Activated CD8-positive, alpha-beta memory T cell treated with anti-CD3 and anti-CD28 coated beads for 1 hour (primary cell): ENCODE measurements at regions not wholly inside any gene's neighbourhood (a gene's known extent, or its start where the extent isn't known, plus 50 kb on each side); places are given as distances from the start of the nearest gene placed in this dataset.

Experiments
- DNase-seq, 2 donors: peaks; one replicate each; pipeline ENCODE4 v3.0.0-alpha.2; 2020; ENCODE audit warnings: low read depth in 1 of 2; ENCODE audit errors: extremely low read depth in 1 of 2

DNA sequence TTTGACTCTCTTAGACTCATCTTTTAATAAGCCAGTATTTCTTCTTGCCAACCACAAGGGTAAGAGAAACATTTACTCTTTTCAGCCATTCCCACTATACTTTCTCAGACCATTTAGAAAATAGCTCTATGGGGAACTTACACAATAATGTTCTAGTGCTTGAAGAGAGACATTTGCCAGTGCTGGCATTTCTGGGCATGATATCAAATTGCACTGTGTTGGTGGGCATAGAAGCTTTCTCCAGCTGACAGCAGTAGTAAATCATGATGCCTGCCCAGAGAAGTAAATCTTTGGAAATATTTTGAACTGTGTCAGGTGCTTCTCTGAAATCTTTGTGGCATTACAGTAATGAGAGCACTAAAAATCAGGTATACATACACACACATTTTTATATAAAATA lies 346.6 kb downstream of the CBLN2 start:
- DNase-seq: no peak

DNA sequence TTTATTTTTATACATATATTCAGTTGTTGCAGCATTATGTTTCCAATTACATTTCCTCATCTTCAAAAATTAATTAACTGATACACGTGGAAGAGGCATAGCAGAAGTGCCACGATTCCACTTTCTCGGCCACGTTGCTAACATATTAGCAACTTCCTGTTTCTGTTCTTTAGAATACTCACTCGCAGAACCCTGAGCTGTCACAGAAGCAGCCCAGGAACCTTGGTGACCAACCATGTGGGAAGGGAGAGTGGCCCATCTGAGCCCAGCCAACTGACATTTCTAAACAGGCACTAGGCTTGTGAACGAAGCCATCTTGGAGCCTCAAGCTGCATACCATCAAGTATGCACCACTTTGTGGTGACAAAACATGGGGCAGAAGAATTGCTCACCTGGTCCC lies 350.1 kb downstream of the CBLN2 start:
- DNase-seq: no peak

DNA sequence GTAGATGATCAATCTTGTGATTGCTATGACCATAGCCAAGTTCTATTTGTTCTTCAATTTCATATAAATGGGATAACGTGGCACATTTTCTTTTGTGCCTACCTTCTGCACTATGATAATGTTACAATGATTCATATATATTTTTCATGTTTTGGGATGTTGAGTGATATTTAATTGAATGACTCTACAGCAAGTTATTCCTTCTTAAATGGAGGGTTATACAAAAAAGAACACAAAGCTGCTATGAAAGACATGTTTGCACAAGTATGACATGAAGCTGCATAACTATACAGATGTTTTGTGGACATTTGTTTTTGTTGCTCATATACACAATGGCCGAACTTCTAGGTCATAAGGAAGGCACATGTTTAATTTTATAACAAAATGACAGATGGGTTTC lies 356.2 kb downstream of the CBLN2 start:
- DNase-seq: no peak

DNA sequence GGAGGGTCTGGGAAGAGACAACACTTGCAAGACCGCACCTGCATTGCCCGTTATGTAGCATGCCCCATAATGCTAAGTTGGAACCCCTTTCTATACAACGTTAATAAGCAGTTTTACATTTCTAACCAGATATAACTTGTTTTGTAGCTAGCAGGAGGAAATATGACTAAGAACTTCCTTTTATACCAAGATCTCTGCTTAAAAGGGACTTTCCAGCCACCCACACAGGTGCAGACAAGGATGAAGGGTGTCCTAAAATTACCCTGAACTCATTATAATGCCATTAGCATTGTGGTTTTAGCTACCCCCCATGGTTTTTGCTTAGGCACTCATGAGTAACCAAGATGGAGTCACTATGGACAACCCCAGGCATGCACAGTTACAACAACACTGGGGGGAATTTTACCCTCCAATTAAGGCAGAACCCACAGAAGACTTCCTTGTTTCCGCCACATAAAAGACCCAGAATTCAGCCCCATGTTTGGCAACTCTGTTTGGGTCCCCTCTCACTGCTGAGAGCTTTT lies 362.8 kb downstream of the CBLN2 start:
- DNase-seq: no peak

DNA sequence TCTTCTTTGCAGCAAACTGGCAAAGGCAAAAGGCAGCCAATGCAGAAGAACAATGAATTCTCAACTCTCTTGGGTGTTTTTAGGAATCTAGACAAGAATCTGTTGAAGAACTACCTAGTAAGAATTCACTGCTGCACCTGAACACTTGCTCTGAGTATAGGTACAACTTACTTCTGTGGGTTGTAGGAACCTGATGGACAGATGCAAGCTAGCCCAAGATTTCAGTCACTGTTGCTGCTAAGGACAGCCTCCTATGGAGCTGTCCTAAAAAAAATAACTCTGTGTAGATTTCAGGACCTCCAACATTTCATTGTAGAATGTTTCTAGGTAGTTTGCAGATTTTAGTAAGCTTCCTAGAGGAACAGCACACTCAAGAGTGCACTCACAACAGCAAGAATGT lies 363.5 kb downstream of the CBLN2 start:
- DNase-seq: no peak

DNA sequence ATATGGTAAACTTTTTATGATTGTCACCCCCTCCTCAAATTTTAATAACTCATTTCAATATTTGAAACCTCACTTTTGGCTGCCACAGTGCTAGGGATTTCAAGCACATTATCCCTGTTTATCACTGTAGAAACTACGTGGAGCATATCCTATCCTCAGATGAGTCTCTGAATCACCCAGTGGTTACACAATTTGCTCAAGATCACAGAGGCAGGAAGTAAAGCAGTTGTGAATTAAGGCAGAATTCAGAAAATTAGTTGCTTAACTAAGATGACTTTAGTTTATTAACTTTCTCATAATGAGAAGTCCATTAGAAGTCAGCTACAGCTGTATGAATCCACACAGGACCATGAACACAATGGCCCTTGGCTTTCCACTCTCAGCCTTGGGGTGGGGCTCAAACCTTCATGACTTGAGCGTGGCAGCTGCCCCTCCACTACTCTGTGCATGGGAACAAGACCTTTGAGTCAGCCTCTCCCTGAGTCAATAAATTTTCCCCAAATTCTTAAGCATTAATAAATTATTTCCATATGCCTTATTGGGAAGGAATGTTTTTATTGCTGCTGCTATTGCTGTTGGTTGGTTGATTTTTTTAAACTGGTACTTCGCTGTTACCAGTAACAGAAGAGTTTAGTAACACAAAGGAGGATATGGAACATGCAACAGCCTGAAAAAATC lies 369.0 kb downstream of the CBLN2 start:
- no peak for DNase-seq

DNA sequence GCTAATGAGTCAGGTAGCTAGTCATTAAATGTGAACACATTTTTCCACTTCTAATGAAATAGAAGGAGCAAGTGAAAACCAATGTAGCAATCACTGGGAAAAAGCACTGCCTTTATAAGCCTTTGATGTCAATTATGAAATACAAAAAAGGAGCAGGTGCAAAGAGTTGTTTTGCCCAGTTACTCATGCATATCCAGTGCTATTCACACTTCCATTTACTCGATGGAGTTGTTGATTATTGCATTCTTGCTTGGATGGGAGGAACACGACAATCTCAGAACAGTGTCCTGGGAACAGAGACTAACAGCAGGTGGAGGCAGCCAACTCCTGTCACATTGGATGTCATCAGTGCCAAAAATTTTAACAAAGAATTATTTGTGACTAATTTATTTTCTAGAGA lies 372.5 kb downstream of the CBLN2 start:
- no peak for DNase-seq

DNA sequence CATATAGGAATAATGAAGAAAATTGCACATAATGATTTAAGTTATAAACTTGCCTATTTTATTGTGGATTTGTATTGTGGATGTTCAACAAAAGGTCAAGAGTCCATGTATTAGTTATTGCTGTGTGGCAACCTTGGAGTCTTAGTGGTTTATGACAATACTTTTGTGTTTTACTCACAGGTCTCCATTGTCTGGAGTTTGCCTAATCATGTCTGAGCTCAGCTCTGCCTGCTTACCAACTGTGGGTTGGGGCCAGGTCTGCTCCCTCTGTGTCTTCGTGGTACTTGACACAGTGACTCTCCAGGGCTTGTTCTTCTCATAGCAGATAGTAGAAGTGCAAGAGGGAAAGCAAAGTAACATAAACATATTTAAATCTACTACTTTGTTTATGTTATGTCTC lies 382.5 kb downstream of the CBLN2 start:
- DNase-seq: no peak

DNA sequence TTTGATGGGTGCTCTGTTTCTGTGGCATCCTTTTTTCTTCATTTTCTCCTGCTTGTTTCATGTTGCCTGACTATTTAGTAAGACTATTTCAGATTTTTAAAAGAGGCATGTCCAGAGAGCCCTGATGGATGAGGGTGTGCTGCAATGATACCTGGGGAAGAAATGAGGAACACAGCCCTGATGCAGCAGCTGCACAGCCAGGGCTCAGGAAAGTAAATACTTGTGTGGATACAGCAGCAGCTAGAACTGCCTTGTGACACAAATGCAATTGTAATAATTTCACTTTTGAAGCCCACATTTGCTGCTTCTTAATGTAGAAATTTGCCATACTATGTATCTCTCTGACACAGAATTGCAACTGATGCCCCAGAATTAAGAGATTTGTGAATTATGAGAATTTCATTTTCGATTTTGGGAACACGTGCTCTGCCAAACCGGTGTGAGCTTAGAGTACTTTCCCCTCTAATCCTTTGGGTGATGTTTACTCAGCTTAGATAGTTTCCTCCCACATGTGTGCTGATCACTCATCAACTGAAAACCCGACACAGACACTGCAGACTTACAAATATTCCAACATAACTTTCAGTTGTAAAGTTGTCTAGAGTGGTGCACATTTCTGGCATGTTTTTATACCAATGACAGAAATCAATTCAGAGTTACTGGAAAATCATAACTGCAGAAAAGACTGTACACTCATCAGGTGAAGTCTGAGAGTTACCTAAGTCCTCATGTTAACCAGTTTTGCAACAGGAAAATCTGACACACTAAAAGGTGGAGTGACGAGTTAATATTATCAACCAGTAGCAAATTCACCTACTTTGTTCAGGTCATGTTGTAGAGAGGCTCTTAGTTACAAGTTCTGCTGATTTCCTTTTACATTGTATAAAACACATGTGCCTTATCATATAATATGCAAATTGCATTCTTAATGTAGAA lies 383.4 kb downstream of the CBLN2 start:
- DNase-seq: no peak

DNA sequence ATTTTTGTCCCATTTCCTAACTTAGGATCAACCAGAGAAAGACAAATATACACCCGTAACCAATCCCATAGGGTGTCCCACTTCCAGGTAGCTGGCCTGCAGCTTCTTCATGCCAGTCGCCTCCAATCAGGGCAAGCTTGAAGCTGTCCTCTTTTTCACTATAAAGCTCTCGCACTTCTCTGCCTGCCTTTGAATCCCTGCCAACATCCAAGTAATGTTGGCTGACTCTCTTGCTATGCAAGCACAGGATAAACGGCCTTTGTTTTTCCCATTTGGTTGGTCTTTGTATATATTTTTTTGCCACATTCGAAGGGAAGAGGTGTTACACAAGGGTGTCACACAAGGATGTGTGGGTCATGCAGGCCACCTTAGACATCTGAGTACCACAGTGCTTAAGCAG lies 388.8 kb downstream of the CBLN2 start:
- DNase-seq: no peak

DNA sequence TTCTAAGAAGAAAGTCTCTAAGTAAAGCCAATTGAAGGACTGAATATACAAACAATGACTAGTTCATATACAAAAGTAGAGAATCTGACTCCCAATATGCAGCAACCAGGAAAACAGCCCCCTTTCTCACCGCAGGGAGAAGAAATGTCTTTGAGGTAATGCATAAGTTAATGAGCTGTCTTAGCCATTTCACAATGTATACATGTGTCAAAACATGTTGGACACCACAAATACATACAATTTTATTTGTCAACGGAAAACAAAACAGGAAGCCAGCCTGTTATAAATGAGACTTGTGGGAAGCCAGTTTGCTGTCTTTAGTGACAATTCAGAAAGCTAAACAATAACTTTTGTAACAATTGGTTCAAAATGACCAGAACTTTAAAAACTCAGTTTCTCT lies 389.2 kb downstream of the CBLN2 start:
- no peak for DNase-seq

DNA sequence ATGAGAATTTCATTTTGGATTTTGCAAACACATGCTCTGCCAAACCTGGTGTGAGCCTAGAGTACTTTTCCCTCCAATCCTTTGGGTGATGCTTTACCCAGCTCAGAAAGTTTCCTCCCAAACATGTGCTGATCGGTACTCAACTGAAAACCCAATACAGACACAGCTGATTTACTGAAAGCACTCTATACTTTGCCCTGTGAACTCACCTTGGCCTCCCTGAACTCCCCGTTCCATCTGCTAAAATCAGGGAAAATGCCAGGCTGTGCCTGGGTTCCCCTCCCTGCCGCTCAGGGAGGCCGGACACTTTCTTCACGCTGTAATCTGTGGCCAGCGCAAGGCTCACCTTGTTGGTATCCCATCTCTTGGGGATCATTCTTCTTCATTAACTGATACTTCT lies 391.2 kb downstream of the CBLN2 start:
- DNase-seq: no peak

DNA sequence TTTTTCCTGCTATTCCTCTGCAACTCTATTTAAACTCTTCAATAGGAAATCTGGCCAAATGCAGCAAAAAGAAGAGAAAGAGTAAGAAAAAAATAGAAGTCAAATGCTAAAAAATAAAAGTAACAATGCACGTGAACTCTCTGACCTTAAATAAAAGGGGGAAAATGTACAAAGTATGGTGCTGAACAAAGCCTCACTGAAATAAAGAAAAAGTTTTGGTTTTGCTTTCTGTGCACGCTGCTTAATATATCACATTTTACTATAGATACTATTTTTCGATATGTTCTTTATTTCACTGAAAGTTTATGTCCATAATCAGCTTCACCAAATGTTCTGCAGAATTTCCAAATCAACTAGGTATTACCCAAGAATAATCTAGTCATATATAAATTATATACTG lies 396.3 kb downstream of the CBLN2 start:
- no peak for DNase-seq

DNA sequence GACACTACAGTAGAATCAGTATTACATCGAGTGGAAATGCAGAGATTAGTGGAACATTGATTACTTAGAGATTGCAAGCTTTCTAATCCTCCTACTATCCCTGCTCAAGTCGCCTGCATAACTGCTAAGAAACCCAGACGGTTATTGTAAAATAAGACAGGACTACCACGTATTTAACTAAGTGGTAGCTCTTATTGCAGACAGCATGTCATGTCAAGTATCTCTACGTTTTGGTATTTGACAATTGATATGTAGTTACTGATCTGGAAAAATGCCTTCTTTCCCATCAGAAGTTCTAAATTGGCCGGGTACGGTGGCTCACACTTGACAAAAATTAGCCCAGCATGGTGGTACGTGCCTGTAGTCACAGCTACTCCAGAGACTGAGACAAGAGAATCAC lies 404.1 kb downstream of the CBLN2 start:
- no peak for DNase-seq

DNA sequence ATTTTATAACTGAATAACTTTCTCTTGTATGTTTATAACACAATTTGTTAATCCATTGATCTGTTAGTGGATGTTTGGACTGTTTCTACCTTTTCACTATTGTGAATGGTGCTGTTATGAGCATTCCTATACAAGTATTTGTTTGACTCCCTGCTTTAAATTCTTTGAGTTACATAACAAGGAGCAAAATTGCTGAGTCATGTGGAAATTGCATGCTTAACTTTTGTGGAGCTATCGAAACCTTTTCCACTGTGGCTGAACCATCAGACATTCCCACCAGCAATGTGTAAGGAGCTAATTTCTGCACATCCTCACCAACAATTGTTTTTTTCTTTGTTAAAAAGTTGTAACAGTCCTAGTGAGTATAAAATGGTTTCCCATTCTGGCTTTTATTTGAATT lies 415.5 kb downstream of the CBLN2 start:
- DNase-seq: no peak

DNA sequence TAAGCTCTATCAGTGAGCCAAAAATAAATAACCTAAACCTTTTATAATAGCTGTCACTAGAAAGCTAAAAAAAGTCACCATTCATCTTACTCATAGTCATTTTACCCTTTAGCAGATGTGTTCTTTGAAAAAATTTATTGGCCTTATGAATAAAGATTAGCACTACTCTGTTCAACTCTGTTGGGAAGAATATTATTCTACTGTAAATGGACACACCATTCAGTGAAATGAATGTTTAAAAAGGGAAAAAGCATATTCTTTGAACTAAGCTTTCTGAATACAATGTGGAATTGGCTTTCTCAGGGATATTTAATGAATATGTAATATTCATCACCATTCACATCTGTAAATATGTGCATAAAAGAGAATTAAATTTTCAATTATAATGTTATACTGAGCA lies 422.0 kb downstream of the CBLN2 start:
- no peak for DNase-seq

DNA sequence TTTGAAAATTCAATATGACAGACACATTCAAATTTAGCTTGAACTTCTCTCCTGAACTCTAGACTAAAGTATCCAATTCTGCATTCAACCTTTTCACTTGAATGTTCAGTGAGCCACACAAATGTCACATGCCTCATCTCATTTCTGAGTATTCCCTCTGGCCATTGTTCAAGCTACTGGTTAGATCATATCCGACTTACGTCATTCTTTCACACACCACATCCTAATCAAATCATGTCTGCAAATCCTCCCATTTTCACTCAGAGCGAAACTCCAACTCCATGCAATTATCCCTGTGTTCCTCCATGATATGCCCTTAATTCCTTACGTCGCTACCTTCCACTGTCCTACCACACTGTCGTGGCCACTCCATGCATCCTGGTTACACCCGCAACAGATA lies 425.1 kb downstream of the CBLN2 start:
- no peak for DNase-seq

DNA sequence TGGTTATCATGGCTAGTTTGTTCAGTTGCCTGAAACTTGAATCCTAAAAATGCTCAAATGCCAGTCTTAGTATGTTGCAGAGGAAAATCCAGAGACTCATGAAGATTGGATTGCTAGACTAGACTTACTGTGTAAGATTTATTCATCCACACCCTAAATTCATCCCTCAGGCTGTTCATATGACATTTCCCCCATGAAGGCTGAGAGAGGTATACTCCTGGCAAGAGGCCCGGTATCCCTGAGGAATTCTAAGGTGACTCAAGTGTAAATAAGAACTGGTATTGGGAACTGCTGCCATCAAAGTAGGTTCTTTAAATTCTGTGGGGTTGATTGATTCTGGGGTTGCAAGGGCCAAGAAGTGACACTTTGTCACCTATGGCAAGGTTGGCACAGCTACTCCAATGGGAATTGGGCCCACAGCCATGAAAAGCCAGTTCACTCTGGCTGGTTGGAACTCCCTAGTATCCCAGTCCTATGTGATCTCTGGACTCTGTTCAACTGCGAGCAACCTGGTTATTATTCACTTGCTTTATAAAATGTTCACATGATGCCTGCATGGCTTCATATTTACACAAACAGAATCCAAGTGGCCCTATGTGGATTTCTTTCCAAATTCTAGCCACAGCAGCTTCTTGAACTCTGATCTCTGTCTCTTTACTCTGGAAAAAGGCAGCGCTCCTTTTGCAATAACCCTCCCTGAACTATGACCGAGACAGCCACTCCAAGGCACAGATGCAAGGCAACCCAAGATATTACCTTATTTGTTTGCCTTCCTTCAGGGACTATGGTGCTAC lies 429.1 kb downstream of the CBLN2 start:
- no peak for DNase-seq

DNA sequence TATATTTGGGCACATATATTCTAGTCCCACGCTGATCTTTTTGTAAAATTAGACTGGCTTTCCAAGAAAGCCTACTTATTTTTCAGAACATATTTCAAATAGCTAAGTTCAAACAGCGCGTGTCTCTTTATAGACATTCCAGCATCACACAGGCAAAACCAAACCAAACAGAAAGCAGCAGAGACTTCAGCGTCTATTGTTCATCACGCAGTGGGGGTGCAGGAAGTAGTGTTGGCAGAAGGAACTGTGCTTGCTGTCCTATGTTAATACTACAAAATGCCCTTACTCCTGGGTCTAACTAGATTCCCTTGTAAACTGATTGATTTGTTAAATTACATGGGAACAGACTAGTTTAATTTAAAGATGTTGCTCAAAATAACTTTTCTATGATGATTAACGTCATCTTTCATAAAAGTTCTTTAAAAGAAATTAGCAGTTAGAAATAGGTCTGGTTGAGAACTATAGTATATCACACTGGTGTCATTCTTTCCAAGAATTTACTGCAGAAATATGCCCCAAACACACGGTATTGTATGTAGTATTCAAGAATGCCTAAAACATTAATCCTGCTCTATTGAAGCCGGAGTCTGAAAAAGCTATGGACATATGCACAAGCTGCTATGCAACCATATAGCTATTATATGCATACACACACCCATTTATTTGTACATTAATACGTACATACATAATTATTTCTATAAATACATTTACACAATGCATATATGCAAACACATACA lies 436.3 kb downstream of the CBLN2 start:
- no peak for DNase-seq

DNA sequence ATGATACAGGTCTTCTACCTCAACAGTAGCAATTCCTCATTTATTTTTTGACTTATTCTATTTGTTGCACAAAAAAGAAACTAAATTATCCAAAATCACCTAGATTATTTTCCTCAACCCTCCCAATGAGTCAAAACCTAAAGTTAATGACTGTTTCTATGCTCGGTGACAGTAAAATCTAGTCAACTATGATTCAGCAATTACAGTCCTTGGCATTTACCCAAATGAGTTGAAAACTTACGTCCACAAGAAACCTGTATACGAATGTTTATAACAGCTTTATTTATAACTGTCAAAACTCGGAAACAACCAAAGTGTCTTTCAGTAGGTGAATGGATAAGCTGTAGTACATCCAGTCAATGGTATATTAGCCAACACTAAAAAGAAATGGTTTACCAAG lies 439.3 kb downstream of the CBLN2 start:
- DNase-seq: no peak

DNA sequence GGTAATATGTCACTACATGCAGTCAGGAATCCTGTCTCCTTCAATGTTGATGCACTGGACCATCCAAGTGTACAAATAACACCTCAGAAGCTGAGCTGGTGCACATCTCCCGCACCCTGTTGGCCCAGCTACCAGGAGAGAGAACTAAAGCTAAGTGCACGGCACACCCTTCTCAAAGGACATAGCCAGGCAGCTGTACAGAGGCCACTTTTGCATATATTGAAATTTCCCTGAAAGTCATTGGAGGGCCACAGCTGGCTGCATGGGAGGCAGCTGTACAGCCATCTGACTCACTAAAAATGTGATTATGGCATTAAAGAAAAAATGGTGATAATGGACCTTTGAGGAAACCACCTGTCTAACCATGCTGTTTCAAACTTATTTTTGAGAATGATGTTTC lies 441.7 kb downstream of the CBLN2 start:
- DNase-seq: no peak
